Vagina (tissue), 2 donors: ENCODE measurements at regions not wholly inside any gene's neighbourhood (a gene's known extent, or its start where the extent isn't known, plus 50 kb on each side); places are given as distances from the start of the nearest gene placed in this dataset.

ENCODE experiments used
- POLR2A ChIP-seq, 2 donors: fragments of 450-650 bp; IDR thresholded peaks; one replicate each; pipeline ENCODE4 v1.6.1; 2017; ENCODE audit warnings: antibody characterized with exemption in 2 of 2, mild to moderate bottlenecking in 2 of 2, moderate library complexity in 2 of 2
- POLR2AphosphoS5 ChIP-seq, 2 donors: sonication (generic); formaldehyde crosslinking; IDR thresholded peaks; one replicate each; pipeline ENCODE4 v1.9.0; 2017; ENCODE audit warnings: antibody characterized with exemption in 2 of 2, mild to moderate bottlenecking in 2 of 2, low read depth in 1 of 2; ENCODE audit not compliant: insufficient read depth in 1 of 2
- TF ChIP-seq, protein P1 (sequence below), 3 experiments: fragments of 450-650 bp in 2 of 3; fragments of 200-600 bp in 1 of 3; sonication (generic) in 1 of 3; IDR thresholded peaks; one replicate each; pipeline ENCODE4 v1.5.1; 2017 to 2019; ENCODE audit warnings: antibody characterized with exemption in 3 of 3, mild to moderate bottlenecking in 2 of 3, moderate library complexity in 2 of 3

DNA sequence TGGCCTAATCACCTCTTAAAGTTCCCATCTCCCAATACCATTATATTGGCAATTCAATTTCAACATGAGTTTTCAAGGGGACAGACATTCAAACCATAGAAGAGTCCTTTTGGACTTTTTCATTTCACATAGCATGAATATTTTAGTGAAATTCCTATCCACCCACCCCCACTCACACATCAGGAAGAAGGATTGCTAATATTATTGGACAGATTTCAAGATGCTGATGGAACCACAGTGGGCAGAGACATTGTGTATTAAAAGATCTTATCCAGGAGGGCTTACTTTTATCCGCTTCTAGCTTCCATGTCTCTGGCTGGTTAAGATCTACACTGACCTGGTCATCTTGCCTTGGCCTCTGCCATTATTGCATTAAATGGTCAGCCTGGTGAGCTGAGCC is 297.4 kb upstream of the ACVR2A start:
- TF ChIP-seq, protein P1, sequence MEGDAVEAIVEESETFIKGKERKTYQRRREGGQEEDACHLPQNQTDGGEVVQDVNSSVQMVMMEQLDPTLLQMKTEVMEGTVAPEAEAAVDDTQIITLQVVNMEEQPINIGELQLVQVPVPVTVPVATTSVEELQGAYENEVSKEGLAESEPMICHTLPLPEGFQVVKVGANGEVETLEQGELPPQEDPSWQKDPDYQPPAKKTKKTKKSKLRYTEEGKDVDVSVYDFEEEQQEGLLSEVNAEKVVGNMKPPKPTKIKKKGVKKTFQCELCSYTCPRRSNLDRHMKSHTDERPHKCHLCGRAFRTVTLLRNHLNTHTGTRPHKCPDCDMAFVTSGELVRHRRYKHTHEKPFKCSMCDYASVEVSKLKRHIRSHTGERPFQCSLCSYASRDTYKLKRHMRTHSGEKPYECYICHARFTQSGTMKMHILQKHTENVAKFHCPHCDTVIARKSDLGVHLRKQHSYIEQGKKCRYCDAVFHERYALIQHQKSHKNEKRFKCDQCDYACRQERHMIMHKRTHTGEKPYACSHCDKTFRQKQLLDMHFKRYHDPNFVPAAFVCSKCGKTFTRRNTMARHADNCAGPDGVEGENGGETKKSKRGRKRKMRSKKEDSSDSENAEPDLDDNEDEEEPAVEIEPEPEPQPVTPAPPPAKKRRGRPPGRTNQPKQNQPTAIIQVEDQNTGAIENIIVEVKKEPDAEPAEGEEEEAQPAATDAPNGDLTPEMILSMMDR (IDR thresholded peaks at IDR 0.05) = no peak
- TF ChIP-seq POLR2AphosphoS5 (IDR thresholded peaks at IDR 0.05; ENCODE audit: insufficient read depth in 1 of 2, low read depth in 1 of 2) (no peak), POLR2A (IDR thresholded peaks at IDR 0.05) (no peak)
